OCI-LY7 (cell line): ENCODE measurements at regions not wholly inside any gene's neighbourhood (a gene's known extent, or its start where the extent isn't known, plus 50 kb on each side); places are given as distances from the start of the nearest gene placed in this dataset.

Experiments
- BruUV-seq: library from RNA; stranded (reverse); fragments of 400-500 nt; replicated peaks from 2 replicates; lab custom pipeline; 2021; lab: Mats Ljungman, UMichigan
- CTCF ChIA-PET: fragments of 300-600 bp; sonication (Branson Sonifier 250); formaldehyde crosslinking; loops from one replicate; lab custom pipeline; 2022; ENCODE audit warnings: antibody characterized with exemption; ENCODE audit not compliant: unreplicated experiment; lab: Charles Lee
- POLR2A ChIA-PET: fragments of 300-600 bp; sonication (Branson Sonifier 250); formaldehyde crosslinking; loops from one replicate; lab custom pipeline; 2022; ENCODE audit warnings: antibody characterized with exemption; lab: Charles Lee
- DNase-seq: peaks from one replicate; pipeline ENCODE4 v3.0.0-alpha.2; 2015; ENCODE audit warnings: low spot score
- H2AFZ ChIP-seq: fragments of 200-600 bp; sonication (generic), shearing (Covaris generic); 2 replicates; pipeline ENCODE4 v1.6.1; 2014; ENCODE audit warnings: mild to moderate bottlenecking, antibody characterized with exemption, low read length, moderate library complexity
- H3K27ac ChIP-seq: fragments of 200-600 bp; sonication (generic); 2 replicates; pipeline ENCODE4 v1.5.1; 2014; ENCODE audit warnings: mixed run types, low read depth, mild to moderate bottlenecking, moderate library complexity, low read length, inconsistent platforms; ENCODE audit not compliant: poor library complexity, severe bottlenecking
- H3K36me3 ChIP-seq: fragments of 200-600 bp; sonication (generic); 2 replicates; pipeline ENCODE4 v1.6.1; 2014; ENCODE audit warnings: mild to moderate bottlenecking, antibody characterized with exemption, low read length, moderate library complexity, mixed read lengths; ENCODE audit not compliant: insufficient read depth
- H3K4me1 ChIP-seq: fragments of 200-600 bp; sonication (generic); 2 replicates; pipeline ENCODE4 v1.5.1; 2014; ENCODE audit warnings: mild to moderate bottlenecking, low read length; ENCODE audit not compliant: insufficient read depth, poor library complexity, severe bottlenecking
- H3K4me2 ChIP-seq: fragments of 200-600 bp; sonication (generic); 2 replicates; pipeline ENCODE4 v1.6.1; 2014; ENCODE audit warnings: mild to moderate bottlenecking, low read length
- H3K4me3 ChIP-seq: fragments of 200-600 bp; sonication (generic); 2 replicates; pipeline ENCODE4 v1.5.1; 2014; ENCODE audit warnings: mild to moderate bottlenecking, low read depth, low read length; ENCODE audit not compliant: poor library complexity, severe bottlenecking
- H3K79me2 ChIP-seq: fragments of 200-600 bp; sonication (generic); 2 replicates; pipeline ENCODE4 v1.6.1; 2016; ENCODE audit warnings: low read depth, mild to moderate bottlenecking, low read length, moderate library complexity, mixed read lengths; ENCODE audit not compliant: insufficient read depth
- H3K9me2 ChIP-seq: fragments of 200-600 bp; sonication (generic); 2 replicates; pipeline ENCODE4 v1.6.1; 2016; ENCODE audit warnings: mild to moderate bottlenecking, low read length, mixed read lengths; ENCODE audit not compliant: insufficient read depth
- H3K9me3 ChIP-seq: fragments of 200-600 bp; sonication (generic); 2 replicates; pipeline ENCODE4 v1.6.1; 2014; ENCODE audit warnings: mild to moderate bottlenecking, mixed run types, low read length, mixed read lengths
- H4K20me1 ChIP-seq: fragments of 200-600 bp; sonication (generic); 2 replicates; pipeline ENCODE4 v1.6.1; 2014; ENCODE audit warnings: mild to moderate bottlenecking, antibody characterized with exemption, low read length, moderate library complexity, mixed read lengths; ENCODE audit not compliant: insufficient read depth
- EZH2phosphoT487 ChIP-seq: fragments of 200-600 bp; sonication (generic); IDR thresholded peaks from 2 replicates; pipeline ENCODE4 v1.6.1; 2018; ENCODE audit warnings: low read depth, borderline replicate concordance, mild to moderate bottlenecking, mixed run types, antibody characterized with exemption, low read length, moderate library complexity, mixed read lengths
- intact Hi-C: fragments of 100-400 bp; cut with micrococcal nuclease; formaldehyde crosslinking; loops from one replicate; pipeline ENCODE4 v1.10.0; 2022; ENCODE audit not compliant: unreplicated experiment
- TF ChIP-seq, protein P1 (sequence below): fragments of 200-600 bp; sonication (generic); conservative IDR thresholded peaks from 2 replicates; pipeline ENCODE4 v1.5.1; 2014; ENCODE audit warnings: mild to moderate bottlenecking, antibody characterized with exemption, low read length, moderate library complexity, mixed read lengths

DNA sequence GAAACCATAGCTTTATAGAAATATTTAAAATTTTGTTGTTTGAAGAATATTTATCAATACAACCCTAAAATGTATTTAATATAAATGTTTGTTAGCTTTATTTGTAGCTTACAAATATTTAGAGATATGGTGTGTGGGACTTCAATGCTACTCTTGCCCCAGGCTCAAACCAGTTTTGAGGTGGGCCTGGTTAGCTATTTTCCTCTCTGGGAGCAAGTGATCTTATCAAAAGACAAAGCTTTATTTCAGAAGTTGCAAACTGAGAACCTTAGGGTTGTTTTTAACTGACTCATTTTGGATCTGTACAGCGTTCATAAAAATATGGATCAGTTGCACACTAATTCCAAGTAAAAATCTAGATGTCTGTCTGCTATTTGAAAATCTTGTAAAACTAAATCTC lies 563.6 kb upstream of the CDH2 start:
- POLR2A ChIA-PET = interaction anchor here (0.7 kb wide), 1 partner anchor 17 kb away, joined by 3 read pairs; no protein-coding TSS in a partner anchor
- H3K9me2 ChIP-seq = no peaks in the 10 kb centered on the region
- H3K27ac ChIP-seq = no peak overlapping the region
- BruUV-seq = no TSS peak
- TF ChIP-seq EZH2phosphoT487 = no peak
- TF ChIP-seq, protein P1, sequence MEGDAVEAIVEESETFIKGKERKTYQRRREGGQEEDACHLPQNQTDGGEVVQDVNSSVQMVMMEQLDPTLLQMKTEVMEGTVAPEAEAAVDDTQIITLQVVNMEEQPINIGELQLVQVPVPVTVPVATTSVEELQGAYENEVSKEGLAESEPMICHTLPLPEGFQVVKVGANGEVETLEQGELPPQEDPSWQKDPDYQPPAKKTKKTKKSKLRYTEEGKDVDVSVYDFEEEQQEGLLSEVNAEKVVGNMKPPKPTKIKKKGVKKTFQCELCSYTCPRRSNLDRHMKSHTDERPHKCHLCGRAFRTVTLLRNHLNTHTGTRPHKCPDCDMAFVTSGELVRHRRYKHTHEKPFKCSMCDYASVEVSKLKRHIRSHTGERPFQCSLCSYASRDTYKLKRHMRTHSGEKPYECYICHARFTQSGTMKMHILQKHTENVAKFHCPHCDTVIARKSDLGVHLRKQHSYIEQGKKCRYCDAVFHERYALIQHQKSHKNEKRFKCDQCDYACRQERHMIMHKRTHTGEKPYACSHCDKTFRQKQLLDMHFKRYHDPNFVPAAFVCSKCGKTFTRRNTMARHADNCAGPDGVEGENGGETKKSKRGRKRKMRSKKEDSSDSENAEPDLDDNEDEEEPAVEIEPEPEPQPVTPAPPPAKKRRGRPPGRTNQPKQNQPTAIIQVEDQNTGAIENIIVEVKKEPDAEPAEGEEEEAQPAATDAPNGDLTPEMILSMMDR = no peak
- H3K4me1 ChIP-seq = no peaks in the 10 kb centered on the region
- no peaks in the 10 kb centered on the region for H4K20me1 ChIP-seq
- CTCF ChIA-PET = no interaction called here
- H3K4me3 ChIP-seq = no peak overlapping the region
- no peak overlapping the region for H3K4me2 ChIP-seq
- H2AFZ ChIP-seq = no peak overlapping the region
- no peak for DNase-seq
- intact Hi-C loops = no loop called here
- H3K9me3 ChIP-seq = no peaks in the 10 kb centered on the region
- no peaks in the 10 kb centered on the region for H3K36me3 ChIP-seq
- no peaks in the 10 kb centered on the region for H3K79me2 ChIP-seq

DNA sequence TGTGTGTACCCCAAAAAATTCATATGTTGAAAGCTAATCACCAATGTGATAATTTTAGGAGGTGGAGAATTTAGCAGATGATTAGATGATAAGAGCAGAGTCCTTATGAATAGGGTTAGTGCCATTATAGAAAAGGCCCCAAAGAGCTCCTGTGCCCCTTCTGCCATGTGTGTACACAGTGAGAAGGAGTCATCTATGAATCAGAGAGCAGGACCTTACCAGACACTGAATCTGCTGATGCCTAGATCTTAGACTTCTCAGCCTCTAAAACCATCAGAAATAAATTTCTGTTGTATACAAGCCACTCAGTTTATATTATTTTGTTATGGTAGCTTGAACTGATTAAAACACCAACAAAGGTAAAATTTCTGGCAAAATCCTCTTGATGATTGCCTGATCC lies 560.0 kb upstream of the CDH2 start:
- Histone ChIP-seq H3K9me2 (no peaks in the 10 kb centered on the region), H4K20me1 (no peaks in the 10 kb centered on the region), H3K4me1 (no peaks in the 10 kb centered on the region), H3K79me2 (no peaks in the 10 kb centered on the region), H3K9me3 (no peaks in the 10 kb centered on the region), H3K4me2 (no peak overlapping the region), H3K4me3 (no peak overlapping the region), H2AFZ (no peak overlapping the region), H3K36me3 (no peaks in the 10 kb centered on the region), H3K27ac (no peak overlapping the region)
- no peak for DNase-seq
- no TSS peak for BruUV-seq
- TF ChIP-seq, protein P1 = no peak
- TF ChIP-seq EZH2phosphoT487 = no peak
- POLR2A ChIA-PET = no interaction called here
- CTCF ChIA-PET = no interaction called here
- intact Hi-C loops = no loop called here

DNA sequence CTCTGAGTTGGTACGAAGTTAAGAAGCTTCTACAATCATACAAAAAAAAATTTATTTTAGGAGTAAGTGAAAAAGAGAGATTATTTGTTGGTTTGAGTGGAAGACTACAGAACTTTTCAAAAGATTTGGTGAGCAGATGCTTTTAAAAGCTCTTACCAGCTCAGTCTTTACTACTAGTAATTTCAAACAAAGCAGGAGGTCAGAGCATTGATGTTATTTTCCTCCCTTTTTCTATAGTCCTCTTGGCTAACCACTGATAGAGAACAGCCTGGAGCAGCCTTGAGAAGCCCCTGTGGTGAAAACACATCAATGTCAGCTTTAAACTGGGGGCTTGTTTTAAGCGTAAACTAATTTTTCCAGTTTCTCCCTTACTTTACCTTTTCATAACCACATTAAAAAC lies 559.3 kb upstream of the CDH2 start:
- POLR2A ChIA-PET = interaction anchor here (0.6 kb wide), 1 partner anchor 117 kb away, joined by 3 read pairs; no protein-coding TSS in a partner anchor
- no TSS peak for BruUV-seq

More for the DNA sequence above, 559.3 kb upstream of the CDH2 start:
- Histone ChIP-seq H3K27ac (no peak overlapping the region), H3K4me1 (no peaks in the 10 kb centered on the region), H3K9me2 (no peaks in the 10 kb centered on the region), H2AFZ (no peak overlapping the region), H3K4me2 (no peak overlapping the region), H3K79me2 (no peaks in the 10 kb centered on the region), H4K20me1 (no peaks in the 10 kb centered on the region), H3K4me3 (no peak overlapping the region), H3K9me3 (no peaks in the 10 kb centered on the region), H3K36me3 (no peaks in the 10 kb centered on the region)
- intact Hi-C loops = no loop called here
- no peak for DNase-seq
- no peak for TF ChIP-seq EZH2phosphoT487
- TF ChIP-seq, protein P1 = no peak
- CTCF ChIA-PET = no interaction called here
